ENCODE measurements at regions not wholly inside any gene's neighbourhood (a gene's known extent, or its start where the extent isn't known, plus 50 kb on each side); places are given as distances from the start of the nearest gene placed in this dataset.

DNA sequence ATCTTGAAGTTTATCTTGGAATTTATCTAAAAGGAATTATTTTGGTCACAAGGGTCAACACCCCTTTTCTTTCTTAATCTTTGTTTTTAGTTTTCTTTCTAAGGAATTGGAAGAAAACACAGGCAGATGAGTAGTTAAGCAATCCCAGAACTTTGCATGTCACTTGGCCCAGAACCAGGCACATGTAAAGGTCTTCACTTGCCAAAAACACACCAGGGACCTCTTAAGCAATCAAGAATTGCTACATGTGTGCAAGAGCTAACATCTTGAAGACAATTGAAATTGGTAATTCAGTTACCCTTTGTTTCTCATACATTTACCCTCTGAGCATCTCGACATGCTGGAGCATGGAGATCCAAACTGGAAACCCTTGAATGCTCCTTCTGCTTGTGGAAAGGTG is 114.2 kb downstream of the ZC3H11B start:
- H3K4me1 ChIP-seq (ENCODE audit: control insufficient read depth, insufficient read depth, low read length) = peaks cover 42% of the 10 kb centered on the region
- H3K4me3 ChIP-seq (ENCODE audit: low read length) = no peak overlapping the region
- H3K27me3 ChIP-seq (replicated peaks; ENCODE audit: control insufficient read depth, insufficient read depth, low read length) = no peaks in the 10 kb centered on the region
- peak; percentile 79 for DNase-seq (ENCODE audit: low read depth)
- no peaks in the 10 kb centered on the region for H3K9me3 ChIP-seq (ENCODE audit: control insufficient read depth, low read length)
- H3K9ac ChIP-seq (ENCODE audit: low read length) = peak overlapping the region; percentile 21
- no peaks in the 10 kb centered on the region for H3K36me3 ChIP-seq (ENCODE audit: control insufficient read depth, insufficient read depth, low read length, severe bottlenecking)

DNA sequence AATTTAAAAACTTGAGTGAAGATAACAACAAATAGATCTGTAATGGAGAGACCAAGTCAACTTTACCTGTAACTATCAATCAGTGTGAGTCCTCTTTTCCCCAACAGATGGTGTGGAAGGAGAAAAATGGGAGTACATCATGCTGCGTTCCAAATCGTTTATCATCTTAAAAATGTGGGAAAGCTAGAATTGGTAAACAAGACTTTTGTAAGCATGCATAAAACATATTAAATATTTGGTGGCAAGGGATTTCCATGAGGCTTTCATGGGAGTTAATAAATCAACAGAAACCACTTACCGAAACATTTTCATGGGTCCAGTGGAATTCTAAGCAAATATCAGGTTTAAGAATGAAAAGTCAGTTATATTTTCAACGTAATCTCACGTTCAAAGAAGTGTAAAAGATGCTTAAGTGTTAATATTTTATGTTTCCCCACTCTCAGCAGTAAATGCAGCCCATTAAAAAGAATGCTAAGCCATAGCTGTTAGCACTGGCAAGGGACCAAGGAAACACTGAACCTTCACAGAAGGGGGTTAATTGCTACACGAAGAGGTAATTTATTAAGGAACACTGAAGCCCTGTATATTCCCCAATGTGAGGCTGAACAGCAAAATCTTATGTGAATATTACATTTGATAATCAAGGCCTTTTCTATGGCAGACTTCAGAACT is 117.0 kb downstream of the ZC3H11B start:
- DNase-seq (ENCODE audit: low read depth) = no peak
- no peaks in the 10 kb centered on the region for H3K36me3 ChIP-seq (ENCODE audit: control insufficient read depth, insufficient read depth, low read length, severe bottlenecking)

DNA sequence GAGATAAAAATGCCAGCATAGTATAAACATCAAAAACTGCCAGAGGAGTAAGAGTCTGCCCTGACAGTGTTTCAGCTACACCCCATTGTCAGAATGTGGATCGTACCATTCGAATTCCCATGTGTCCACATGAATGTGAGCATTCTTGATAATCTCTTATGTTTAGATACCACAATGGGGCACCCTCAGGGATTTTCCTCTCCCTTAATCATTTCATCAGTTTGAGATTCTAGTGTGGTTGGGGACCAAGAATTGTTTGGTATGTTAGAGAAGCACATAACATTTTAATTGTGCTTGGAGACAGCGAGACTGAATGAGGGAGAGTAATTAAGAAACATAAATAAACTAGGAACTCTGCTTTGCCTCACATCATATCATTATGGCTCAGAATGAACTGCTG is 120.2 kb downstream of the ZC3H11B start:
- Histone ChIP-seq H3K9ac (ENCODE audit: low read length) (no peak overlapping the region), H3K9me3 (ENCODE audit: control insufficient read depth, low read length) (no peaks in the 10 kb centered on the region), H3K36me3 (ENCODE audit: control insufficient read depth, insufficient read depth, low read length, severe bottlenecking) (no peaks in the 10 kb centered on the region), H3K27me3 (replicated peaks; ENCODE audit: control insufficient read depth, insufficient read depth, low read length) (no peaks in the 10 kb centered on the region), H3K4me3 (ENCODE audit: low read length) (no peak overlapping the region), H3K4me1 (ENCODE audit: control insufficient read depth, insufficient read depth, low read length) (peaks cover 10% of the 10 kb centered on the region)
- peak; percentile 13 for DNase-seq (ENCODE audit: low read depth)

More for the DNA sequence above, 117.0 kb downstream of the ZC3H11B start:
- no peak overlapping the region for H3K4me3 ChIP-seq (ENCODE audit: low read length)
- H3K9me3 ChIP-seq (ENCODE audit: control insufficient read depth, low read length) = no peaks in the 10 kb centered on the region
- H3K27me3 ChIP-seq (replicated peaks; ENCODE audit: control insufficient read depth, insufficient read depth, low read length) = no peaks in the 10 kb centered on the region
- H3K9ac ChIP-seq (ENCODE audit: low read length) = no peak overlapping the region
- H3K4me1 ChIP-seq (ENCODE audit: control insufficient read depth, insufficient read depth, low read length) = peaks cover 30% of the 10 kb centered on the region

DNA sequence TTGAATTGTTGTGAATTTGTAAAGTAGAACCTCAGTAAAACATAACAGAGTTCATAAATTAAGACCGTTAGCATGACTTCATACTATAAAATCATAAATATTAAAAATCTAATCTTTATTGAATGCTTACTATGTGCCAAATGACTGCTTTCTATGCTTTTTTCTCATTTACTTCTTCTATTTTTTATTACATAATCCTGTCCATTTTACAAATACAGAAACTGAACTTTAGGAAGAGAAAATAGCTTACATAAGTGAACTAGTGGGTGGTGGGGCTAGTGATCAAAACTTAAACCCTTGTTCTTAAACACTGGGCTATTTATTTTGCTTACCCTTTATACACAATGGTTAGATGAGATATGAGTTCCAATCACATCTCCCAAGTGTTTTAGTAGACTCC is 122.3 kb downstream of the ZC3H11B start:
- no peak for DNase-seq (ENCODE audit: low read depth)
- Histone ChIP-seq H3K9me3 (ENCODE audit: control insufficient read depth, low read length) (no peaks in the 10 kb centered on the region), H3K9ac (ENCODE audit: low read length) (no peak overlapping the region), H3K4me3 (ENCODE audit: low read length) (no peak overlapping the region), H3K27me3 (replicated peaks; ENCODE audit: control insufficient read depth, insufficient read depth, low read length) (no peaks in the 10 kb centered on the region), H3K36me3 (ENCODE audit: control insufficient read depth, insufficient read depth, low read length, severe bottlenecking) (no peaks in the 10 kb centered on the region), H3K4me1 (ENCODE audit: control insufficient read depth, insufficient read depth, low read length) (peaks cover 9% of the 10 kb centered on the region)

DNA sequence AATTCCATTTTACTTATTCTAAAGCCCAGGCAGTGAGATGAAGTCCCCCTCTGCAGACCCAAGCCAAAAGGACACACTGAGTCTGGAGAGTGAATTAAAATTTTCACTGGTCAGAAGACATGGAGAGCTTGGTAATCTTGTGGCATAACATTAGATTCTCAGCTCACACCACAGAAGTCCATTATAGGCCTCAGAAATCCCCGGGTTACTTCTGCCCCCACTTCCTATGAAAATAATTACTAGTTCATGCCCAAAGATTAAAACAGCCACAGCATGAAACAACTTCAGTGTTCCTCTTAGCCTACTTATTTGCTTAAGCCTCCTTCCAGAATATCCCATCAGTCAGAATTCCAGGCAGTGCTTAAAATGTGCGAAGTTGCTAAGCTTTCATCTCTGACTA is 123.3 kb downstream of the ZC3H11B start:
- peaks cover 9% of the 10 kb centered on the region for H3K4me1 ChIP-seq (ENCODE audit: control insufficient read depth, insufficient read depth, low read length)
- H3K9me3 ChIP-seq (ENCODE audit: control insufficient read depth, low read length) = no peaks in the 10 kb centered on the region
- DNase-seq (ENCODE audit: low read depth) = no peak
- H3K27me3 ChIP-seq (replicated peaks; ENCODE audit: control insufficient read depth, insufficient read depth, low read length) = no peaks in the 10 kb centered on the region
- no peak overlapping the region for H3K4me3 ChIP-seq (ENCODE audit: low read length)
- H3K9ac ChIP-seq (ENCODE audit: low read length) = no peak overlapping the region
- no peaks in the 10 kb centered on the region for H3K36me3 ChIP-seq (ENCODE audit: control insufficient read depth, insufficient read depth, low read length, severe bottlenecking)

DNA sequence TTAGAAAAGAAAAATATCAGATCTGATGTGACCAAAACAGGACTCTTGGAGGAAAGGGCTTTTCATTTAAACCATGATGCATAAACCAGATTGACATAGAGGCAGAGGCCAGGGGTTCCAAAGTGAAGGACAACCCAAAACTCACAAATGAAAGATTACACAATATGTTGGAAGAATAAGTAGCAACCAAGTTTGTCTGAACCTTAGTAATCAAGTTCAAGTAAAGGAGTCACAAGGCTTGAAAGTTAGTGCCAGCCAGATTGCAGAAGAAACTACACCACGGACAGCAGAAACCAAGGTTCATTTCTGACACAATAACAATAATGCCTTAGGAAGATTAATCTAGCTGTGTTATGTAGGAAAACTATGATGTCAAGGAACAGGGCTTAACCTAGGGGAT is 124.6 kb downstream of the ZC3H11B start:
- no peak overlapping the region for H3K9ac ChIP-seq (ENCODE audit: low read length)
- H3K36me3 ChIP-seq (ENCODE audit: control insufficient read depth, insufficient read depth, low read length, severe bottlenecking) = no peaks in the 10 kb centered on the region
- H3K9me3 ChIP-seq (ENCODE audit: control insufficient read depth, low read length) = no peaks in the 10 kb centered on the region
- DNase-seq (ENCODE audit: low read depth) = no peak
- H3K4me3 ChIP-seq (ENCODE audit: low read length) = no peak overlapping the region
- no peaks in the 10 kb centered on the region for H3K27me3 ChIP-seq (replicated peaks; ENCODE audit: control insufficient read depth, insufficient read depth, low read length)
- H3K4me1 ChIP-seq (ENCODE audit: control insufficient read depth, insufficient read depth, low read length) = peaks cover 9% of the 10 kb centered on the region

DNA sequence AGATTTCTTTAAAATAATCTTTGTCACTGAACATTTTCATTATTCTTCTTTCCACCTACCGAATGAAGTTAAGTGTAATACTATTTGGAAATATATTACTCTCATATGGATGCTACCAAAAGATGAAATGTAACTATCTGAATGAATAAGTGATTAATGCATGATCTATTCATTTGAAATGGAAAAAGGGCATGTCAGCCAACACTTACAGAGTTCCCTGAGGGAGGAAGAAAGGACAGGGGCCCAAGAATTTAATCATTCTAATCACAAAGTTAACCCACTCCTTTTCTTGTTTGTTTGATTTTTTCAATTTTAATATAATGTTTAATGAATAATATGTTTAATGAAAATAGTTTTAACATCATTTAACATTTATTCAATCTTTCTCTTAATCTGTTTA is 129.4 kb downstream of the ZC3H11B start:
- Histone ChIP-seq H3K9me3 (ENCODE audit: control insufficient read depth, low read length) (no peaks in the 10 kb centered on the region), H3K4me1 (ENCODE audit: control insufficient read depth, insufficient read depth, low read length) (peaks cover 14% of the 10 kb centered on the region), H3K4me3 (ENCODE audit: low read length) (no peak overlapping the region), H3K36me3 (ENCODE audit: control insufficient read depth, insufficient read depth, low read length, severe bottlenecking) (no peaks in the 10 kb centered on the region), H3K27me3 (replicated peaks; ENCODE audit: control insufficient read depth, insufficient read depth, low read length) (no peaks in the 10 kb centered on the region), H3K9ac (ENCODE audit: low read length) (no peak overlapping the region)
- DNase-seq (ENCODE audit: low read depth) = no peak

DNA sequence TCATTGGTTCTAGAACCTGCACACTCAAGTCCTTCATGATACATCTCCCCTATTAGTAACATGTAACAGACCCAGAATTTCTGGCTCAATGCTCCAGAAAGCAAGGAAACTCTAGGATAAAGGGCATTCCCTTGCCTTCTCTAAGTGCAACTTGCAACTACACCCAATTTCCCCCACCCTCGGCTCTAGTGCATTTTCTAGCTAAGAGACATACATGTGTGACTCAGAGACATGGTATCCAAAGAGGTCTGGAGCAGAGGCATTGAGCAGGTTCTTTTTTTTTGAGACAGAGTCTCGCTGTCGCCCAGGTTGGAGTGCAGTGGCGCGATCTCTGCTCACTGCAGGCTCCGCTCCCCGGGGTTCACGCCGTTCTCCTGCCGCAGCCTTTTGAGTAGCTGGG is 132.9 kb downstream of the ZC3H11B start:
- no peak overlapping the region for H3K4me3 ChIP-seq (ENCODE audit: low read length)
- H3K9me3 ChIP-seq (ENCODE audit: control insufficient read depth, low read length) = no peaks in the 10 kb centered on the region
- H3K9ac ChIP-seq (ENCODE audit: low read length) = no peak overlapping the region
- peaks cover 6% of the 10 kb centered on the region for H3K4me1 ChIP-seq (ENCODE audit: control insufficient read depth, insufficient read depth, low read length)
- DNase-seq (ENCODE audit: low read depth) = no peak
- no peaks in the 10 kb centered on the region for H3K36me3 ChIP-seq (ENCODE audit: control insufficient read depth, insufficient read depth, low read length, severe bottlenecking)
- no peaks in the 10 kb centered on the region for H3K27me3 ChIP-seq (replicated peaks; ENCODE audit: control insufficient read depth, insufficient read depth, low read length)

DNA sequence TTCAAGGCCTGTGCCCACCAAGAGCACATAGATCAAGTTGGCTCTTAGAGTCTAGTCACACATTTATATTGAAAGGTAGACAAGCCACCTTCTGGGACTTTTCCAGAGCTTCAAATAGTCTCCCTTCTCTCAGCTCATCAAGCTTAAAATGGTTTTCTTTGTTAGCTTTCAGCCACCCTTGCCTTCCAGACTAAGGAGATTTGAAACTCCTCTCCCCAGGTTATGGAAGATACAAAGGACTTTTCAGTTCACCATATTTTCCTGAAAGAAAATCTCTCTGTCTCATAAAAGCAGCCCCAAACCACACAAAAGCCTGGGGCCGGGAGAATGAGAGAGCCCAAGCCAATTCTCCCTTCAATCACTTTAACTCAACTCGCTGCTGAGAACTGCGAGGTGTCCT is 134.1 kb downstream of the ZC3H11B start:
- Histone ChIP-seq H3K36me3 (ENCODE audit: control insufficient read depth, insufficient read depth, low read length, severe bottlenecking) (no peaks in the 10 kb centered on the region), H3K4me1 (ENCODE audit: control insufficient read depth, insufficient read depth, low read length) (peaks cover 6% of the 10 kb centered on the region), H3K4me3 (ENCODE audit: low read length) (no peak overlapping the region), H3K9ac (ENCODE audit: low read length) (no peak overlapping the region), H3K9me3 (ENCODE audit: control insufficient read depth, low read length) (no peaks in the 10 kb centered on the region), H3K27me3 (replicated peaks; ENCODE audit: control insufficient read depth, insufficient read depth, low read length) (no peaks in the 10 kb centered on the region)
- DNase-seq (ENCODE audit: low read depth) = no peak

DNA sequence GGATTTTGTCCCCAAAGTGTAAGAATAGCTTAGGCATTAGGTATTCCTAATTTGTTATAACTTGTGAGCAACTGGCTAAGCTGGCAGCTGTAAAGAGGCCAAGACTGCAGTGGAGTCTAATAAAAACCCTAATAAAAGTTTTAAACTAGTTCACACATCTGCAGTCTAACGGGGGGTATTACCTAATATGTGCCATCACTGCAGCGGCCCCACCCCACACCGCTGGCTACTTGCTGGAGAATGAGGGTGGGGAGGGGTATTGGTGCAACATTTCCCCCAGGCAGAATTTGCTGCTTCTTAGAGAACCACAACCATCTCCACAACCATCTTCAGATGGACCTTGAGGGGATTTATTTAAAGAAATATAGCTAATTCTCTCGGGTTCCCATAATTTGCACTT is 135.0 kb downstream of the ZC3H11B start:
- H3K4me3 ChIP-seq (ENCODE audit: low read length) = no peak overlapping the region

DNA sequence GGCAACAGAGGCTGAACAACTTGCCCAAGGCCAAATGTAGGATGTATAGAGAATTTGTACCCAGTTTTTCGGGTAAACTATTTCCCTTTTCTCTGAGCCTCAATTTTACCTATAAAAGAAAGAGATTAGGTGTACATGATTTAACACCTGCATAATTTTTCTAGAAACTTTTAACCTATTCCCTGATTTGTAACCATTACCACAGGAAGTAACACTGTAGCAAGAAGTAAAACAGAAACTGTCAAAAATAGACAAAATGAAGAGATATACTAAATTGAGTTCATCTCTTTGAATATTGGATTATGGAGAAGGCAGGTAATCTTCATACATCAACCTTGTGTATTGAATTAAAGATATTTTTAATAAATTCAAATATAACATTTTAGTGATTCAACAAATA is 136.2 kb downstream of the ZC3H11B start:
- Histone ChIP-seq H3K36me3 (ENCODE audit: control insufficient read depth, insufficient read depth, low read length, severe bottlenecking) (no peaks in the 10 kb centered on the region), H3K4me1 (ENCODE audit: control insufficient read depth, insufficient read depth, low read length) (peaks cover 6% of the 10 kb centered on the region), H3K9me3 (ENCODE audit: control insufficient read depth, low read length) (no peaks in the 10 kb centered on the region), H3K27me3 (replicated peaks; ENCODE audit: control insufficient read depth, insufficient read depth, low read length) (no peaks in the 10 kb centered on the region), H3K9ac (ENCODE audit: low read length) (no peak overlapping the region), H3K4me3 (ENCODE audit: low read length) (no peak overlapping the region)
- DNase-seq (ENCODE audit: low read depth) = no peak

More for the DNA sequence above, 135.0 kb downstream of the ZC3H11B start:
- Histone ChIP-seq H3K9me3 (ENCODE audit: control insufficient read depth, low read length) (no peaks in the 10 kb centered on the region), H3K27me3 (replicated peaks; ENCODE audit: control insufficient read depth, insufficient read depth, low read length) (no peaks in the 10 kb centered on the region), H3K4me1 (ENCODE audit: control insufficient read depth, insufficient read depth, low read length) (peaks cover 6% of the 10 kb centered on the region), H3K9ac (ENCODE audit: low read length) (no peak overlapping the region), H3K36me3 (ENCODE audit: control insufficient read depth, insufficient read depth, low read length, severe bottlenecking) (no peaks in the 10 kb centered on the region)
- no peak for DNase-seq (ENCODE audit: low read depth)

DNA sequence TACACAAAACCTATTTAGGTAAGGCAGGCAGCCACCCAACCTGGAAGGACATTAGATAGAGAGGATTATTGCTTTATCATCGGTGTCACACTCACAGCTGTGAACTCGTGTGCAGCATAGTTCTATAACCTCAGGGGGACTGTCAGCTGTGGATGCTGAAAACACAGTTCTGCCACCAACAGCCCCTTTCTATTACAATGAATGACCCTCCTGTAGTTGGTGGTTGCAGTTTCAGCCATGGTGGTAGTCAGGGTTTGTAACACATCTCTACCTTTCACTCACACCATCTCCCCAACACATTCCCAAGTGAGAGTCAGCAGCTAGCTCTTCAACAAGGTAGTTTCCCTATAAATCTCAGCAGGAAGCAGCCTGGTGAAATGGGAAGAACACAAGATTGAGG is 136.8 kb downstream of the ZC3H11B start:
- H3K9me3 ChIP-seq (ENCODE audit: control insufficient read depth, low read length) = no peaks in the 10 kb centered on the region
- H3K4me1 ChIP-seq (ENCODE audit: control insufficient read depth, insufficient read depth, low read length) = peaks cover 6% of the 10 kb centered on the region
- no peak overlapping the region for H3K9ac ChIP-seq (ENCODE audit: low read length)
- DNase-seq (ENCODE audit: low read depth) = no peak
- no peak overlapping the region for H3K4me3 ChIP-seq (ENCODE audit: low read length)
- no peaks in the 10 kb centered on the region for H3K27me3 ChIP-seq (replicated peaks; ENCODE audit: control insufficient read depth, insufficient read depth, low read length)
- H3K36me3 ChIP-seq (ENCODE audit: control insufficient read depth, insufficient read depth, low read length, severe bottlenecking) = no peaks in the 10 kb centered on the region
